IPS-NIHi7 (cell line): ENCODE measurements at regions not wholly inside any gene's neighbourhood (a gene's known extent, or its start where the extent isn't known, plus 50 kb on each side); places are given as distances from the start of the nearest gene placed in this dataset.

Source experiments
- DNase-seq: peaks from one replicate; pipeline ENCODE4 v3.0.0; 2012; ENCODE audit warnings: mixed read lengths; ENCODE audit errors: extremely low spot score

DNA sequence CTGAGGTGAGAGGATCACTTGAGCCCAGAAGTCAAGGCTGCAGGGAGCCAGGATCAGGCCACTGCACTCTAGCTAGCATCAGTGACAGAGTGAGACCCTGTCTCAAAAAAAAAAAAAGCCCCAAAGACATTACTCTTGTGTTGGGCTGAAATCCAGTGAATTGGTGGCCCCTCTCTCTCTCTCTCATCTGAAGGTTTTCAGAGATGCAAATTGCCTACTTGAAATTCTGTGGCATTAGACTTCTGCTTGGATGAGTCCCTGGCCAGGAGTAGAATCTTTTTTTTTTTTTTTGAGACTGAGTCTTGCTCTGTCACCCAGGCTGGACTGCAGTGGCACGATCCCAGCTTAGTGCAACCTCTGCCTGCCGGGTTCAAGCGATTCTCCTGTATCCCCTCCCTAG is 112.0 kb upstream of the ATF7IP start:
- no peak for DNase-seq

DNA sequence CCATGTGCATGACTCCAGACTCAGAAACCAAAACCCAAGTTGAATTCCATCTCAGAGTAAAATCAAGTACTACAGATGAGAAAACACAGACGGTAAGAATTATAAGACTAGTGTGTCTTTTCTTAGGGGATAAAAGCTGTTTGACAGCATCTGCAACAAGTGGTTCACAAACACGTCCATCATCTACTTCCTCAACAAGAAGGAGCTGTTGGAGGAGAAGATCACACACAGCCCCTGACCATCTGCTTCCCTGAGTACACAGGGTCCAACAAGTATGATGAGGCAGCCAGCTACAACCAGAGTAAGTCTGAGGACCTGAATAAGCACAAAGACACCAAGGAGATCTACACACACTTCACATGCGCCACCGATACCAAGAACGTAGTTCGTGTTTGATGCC is 110.7 kb upstream of the ATF7IP start:
- no peak for DNase-seq

DNA sequence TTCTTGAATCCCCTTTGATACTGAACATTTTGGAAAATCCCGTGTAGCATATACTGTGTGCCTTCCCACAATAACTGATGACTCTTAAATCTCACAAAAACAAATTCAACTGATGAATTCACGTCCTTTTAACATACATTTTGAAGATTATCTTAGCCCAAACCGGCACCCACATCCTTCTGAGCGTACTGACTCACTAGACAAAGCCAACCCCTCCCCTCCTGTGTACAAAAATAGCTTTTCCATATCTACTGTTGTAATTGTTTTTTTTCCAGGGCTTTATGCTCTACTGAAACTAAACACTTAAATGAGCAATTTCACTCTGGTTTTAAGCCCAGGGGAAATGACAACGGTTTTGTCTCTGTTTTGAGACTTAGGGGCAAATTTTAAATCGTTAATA is 109.4 kb upstream of the ATF7IP start:
- DNase-seq, result no peak

DNA sequence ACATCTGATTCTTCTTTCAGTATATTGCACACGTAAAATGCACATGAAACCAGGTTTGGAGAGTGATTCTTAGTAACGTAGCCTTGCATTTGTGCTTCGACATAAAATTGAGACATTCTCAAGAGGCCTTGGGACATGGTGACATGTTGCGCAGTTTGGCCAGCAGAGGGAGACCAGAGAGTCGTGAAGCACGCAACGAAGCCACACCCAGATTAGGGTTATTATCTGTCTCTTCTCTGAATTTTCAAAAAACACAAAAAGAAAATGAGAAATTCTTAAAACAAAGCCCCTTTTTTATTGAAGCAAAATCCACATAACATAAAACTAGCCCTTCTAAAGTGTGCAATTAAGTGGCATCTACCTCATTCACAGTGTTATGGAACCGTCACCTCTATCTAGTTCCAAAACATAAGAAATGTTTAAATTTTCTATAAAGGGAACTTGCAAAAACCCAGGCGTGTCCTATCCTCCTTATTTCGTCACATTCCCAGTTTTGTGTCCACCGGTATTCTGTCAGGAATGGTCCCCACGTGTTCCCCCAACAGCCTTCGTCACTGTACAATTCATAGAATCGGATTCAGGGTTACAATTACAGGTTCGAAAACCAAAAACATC is 108.8 kb upstream of the ATF7IP start:
- DNase-seq, result peak; percentile 61

DNA sequence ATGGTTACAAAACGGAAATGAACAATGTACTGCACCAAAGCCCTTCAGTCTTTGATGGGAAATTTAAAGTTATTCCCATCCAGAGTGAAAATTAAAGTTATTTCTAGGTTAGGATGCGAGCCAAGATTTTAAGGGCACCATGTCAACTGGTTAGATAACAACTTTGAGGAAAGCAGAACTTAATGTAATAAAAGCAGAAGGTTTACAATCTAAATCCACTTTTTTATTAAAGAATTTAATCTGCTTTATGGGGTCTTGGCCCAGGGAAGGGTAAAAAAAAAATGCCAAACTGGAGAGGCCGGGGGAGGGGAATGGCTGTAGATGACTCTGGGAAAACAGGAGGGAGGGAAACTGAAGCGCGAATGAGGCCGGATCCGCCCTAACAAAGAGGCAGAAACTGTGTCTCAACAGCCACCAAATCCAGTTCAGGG is 108.2 kb upstream of the ATF7IP start:
- no peak for DNase-seq

DNA sequence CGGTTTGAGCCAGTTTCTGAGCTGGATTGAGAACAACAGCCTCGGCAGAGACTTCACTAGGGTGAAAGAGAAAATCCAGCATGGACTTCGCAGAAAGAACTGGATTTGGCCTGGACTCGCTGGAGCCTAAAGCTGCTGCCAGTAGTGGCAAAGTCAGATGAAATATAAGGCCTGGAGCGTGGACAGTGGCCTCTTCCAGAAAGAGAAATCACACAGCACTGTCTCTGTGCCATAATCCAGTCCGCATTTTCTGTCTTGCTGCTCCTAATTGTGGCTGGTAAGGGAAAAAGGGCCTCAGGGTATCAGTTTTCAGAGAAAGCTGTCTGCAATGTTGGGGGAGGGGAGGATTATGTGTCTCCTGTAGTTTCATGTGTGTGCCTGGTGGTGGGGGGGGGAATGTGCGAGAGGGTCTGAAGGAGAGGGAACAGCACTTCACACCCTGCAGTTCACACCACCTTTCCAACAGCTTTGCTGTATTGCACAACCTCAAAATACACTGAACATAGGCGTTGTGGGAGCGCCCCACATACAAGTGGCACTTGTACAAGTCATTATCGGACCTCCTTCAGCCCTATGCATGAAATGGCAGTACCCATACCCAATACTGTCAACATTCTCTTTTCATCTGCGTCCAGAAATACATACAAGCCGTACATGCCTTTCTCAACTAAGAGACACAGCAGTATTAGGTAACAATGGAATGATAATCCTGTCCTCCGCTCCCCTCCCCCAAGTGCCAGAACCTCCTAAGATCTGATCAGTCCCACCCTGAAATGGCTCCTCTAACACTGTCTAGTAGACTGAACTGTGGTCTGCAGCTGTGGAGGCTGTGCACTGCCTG is 107.5 kb upstream of the ATF7IP start:
- DNase-seq, result peak; percentile 80

DNA sequence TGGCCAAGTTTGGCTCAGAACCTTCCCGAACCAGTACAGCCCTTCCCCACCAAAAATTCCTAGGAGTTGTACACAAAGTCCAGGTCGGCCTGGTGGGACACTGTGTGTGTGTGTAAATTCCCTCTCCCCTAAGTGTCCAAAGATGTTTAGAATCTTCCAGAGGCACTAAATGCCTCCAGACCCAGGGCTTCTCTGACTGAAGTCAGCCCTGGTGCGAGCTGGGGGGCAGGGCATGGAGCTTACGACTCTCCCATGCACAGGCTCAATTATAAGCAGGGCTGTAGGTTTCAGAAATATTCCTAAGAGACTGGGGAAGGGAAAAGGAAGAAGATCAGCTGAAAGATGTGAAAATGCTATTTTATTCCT is 106.9 kb upstream of the ATF7IP start:
- no peak for DNase-seq

DNA sequence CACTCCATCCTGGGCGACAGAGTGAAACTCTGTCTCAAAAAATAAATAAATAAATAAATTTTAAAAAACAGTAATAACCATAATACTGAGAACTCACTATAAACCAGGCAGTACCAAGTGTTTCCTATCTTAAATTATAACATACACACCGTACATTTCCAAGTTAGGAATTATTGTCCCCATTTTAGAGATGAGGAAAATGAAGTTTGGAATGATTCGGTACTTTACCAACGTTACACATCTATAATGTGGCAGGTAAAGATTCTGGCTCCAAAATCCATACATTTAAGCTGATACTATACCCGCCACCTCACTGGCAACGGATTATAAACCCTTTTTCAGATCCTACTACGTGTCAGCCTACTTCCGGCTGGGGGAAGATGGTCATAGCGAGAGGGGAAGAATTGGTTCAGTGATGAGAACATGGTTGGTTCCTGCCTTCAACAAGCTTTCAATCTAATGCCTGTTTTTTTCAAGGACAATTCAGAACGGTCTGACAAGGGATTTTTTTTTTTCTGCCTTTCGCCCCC is 105.9 kb upstream of the ATF7IP start:
- DNase-seq, result no peak

DNA sequence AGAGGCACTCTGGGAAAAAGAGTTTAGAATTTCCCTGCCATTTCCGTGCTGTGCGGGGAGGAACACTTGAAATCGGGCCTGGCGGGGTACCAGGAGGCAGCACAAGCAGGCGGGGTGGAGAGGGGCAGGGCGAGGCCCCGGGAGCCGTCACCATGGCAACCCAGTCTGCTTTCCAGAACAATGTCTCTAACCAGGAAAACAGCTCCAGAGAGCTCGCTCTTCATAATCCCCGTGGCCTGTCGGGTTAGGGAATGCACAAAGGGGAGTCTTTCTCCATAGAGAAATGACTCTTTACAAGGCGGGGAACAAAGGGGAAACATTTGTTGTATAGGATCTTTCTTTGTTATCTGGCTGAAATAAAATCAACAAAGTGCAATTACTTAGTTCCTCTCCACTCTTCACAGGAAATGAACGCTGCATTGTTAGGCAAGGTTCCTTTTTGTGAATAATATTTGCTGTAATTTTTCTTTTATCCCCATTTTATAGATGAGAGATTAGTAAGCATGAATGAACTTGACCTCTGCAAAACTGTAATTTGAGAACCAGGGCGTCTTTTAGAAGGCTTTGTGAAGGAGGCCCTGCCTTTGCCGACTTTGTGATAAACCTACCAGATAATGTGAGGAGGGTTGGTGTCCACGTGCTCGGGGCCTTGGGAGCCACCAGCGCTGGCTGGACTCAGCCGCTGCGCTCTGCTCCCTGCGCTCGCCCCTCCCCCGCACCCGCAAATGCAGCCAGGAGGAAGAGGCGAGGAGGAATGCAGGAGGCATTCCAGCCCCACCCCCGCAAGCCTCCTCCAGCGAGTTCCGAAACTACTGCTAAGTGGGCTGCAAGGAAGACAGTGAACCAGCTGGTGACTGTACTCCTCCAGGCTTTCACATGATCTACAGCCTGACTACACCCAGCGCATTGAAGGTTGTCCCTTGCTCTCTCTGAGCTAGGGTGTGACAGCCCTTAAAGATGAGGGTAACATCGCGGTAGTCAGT is 105.2 kb upstream of the ATF7IP start:
- peak; percentile 81 for DNase-seq

DNA sequence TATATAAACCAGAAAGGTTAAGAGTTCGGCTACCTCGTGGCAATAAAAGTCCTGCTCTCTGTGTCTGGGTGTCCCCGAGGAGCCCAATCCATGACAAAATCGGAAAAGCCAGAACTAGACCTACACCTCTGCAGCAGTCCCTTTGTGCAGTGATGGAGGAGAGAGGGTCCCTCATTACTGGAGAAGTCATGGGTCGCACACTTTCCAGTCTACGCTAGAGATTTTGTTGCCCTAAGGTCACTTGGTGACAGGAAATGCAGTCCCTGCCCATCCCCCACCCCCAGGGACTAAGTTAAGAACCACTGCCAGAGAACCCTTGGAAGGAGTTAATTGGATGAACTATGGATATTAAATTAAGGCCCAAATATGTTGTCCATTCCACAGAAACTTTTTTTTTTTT is 104.4 kb upstream of the ATF7IP start:
- DNase-seq, result no peak

DNA sequence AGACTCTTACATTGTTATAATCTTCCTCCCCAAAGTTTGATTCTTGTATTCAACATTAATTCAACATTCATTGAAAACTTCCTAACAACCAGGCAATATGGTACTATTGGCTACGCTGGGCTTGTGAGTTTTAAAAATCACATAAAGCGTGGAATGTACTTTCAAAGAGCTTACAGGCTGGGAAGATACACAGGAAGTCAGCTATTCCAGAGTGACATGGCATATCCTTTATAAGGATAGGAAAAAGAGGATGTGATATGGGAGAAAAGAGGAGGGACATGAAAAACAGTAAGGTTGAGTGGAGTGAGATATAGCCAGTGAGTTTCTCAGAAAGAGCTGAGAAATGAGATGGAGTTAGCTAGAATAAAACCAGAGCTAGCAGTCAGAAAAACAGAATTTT is 103.6 kb upstream of the ATF7IP start:
- no peak for DNase-seq

DNA sequence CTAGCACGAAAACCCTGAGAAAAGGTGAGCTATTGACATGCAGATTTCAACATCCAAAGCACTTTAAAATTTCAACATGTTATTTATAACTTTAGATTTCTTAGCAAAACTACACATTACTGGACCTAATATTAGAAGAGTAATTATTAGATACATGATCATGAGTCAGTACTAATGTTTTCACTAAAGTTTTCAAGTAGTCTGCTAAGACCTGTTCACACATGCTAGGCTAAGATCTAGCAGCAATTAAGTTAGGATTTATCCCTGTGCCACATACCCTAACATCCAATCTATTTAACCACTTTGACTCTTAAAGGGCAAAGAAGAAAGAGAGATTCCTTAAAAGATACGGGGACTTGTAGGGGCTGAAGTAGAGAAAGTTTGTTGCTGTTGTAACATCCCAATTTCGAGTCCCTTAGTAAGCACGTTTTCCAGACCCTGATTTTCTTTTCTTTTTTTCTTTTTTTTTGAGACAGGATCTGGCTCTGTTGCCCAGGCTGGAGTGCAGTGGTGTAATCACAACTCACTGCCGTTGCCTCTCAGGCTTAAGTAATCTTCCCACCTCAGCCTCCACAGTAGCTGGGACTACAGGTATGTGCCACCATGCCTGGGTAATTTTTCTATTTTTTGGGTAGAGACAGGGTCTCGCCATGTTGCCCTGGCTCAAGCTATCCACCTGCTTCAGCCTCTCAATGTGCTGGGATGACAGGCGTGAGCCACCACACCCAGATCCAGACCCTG is 102.5 kb upstream of the ATF7IP start:
- DNase-seq, result no peak

DNA sequence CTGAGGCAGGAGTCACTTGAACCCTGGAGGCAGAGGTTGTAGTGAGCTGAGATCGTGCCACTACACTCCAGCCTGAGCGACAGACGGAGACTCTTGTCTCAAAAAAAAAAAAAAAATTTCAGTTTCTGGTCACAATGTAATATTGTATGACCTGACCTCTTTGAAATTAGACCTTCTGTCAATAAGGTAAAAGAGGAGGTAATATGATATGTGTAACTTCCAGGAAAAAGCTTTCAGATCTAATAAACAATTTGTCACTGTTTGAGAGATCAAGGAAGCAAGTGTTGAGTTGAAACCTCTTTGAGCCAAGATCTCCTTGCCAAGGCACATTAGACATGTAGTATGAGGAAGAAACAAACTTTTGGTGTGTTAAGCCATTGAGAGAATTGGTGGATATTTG is 101.7 kb upstream of the ATF7IP start:
- no peak for DNase-seq

DNA sequence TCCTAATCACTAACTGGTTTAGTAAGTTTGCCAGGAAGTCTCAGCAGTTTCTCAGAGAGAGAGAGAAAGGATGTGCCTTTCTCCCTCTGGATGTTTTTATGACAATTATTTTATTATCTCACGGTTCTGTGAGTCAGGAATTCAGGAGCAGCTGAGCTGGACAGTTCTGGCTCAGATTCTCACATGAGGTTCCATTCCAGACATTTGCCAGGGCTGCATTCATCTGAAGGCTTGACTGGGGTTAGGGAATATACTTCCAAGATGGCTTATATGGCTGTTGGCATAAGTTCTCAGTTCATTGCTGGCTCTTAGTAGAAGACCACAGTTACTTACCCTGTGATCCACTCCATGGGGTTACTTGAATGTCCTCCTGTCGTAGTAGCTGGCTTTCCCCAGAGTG is 101.2 kb upstream of the ATF7IP start:
- DNase-seq, result no peak

DNA sequence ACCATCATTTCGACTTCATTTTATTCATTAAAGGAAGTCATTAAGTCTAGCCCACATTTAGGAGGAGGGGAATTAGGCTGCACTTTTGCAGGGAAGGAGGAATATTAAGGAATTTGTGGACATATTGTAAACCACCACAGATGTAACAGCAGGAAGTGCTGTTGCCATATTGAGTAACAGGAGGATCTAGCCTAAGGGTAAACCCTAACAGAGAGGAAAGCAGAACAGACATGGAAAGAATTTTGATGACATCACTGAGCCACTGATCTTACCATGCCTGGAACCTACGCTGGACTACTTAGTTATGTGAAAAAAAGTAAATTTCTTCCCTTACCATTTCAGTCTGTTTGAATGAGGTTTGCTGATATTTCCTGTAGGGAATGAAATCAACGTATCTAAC is 100.7 kb upstream of the ATF7IP start:
- DNase-seq, result no peak

DNA sequence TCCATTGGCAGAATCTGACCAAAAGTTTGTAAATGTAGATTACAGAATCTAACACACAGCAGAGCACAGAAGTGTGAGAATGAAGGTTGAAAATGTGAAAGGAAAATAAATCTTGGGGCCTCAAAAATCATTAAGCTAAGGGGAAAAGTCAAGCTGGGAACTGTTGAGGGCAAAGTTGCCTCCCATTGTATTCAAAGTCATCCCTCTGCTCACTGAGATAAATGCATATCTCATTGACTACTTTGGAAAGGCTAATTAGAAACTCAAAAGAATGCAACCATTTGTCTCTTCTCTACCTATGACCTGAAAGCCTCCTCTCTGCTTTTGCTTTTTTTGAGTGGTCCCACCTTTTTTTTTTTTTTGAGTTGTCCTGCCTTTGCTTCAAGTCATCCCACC is 97.4 kb upstream of the ATF7IP start:
- no peak for DNase-seq

DNA sequence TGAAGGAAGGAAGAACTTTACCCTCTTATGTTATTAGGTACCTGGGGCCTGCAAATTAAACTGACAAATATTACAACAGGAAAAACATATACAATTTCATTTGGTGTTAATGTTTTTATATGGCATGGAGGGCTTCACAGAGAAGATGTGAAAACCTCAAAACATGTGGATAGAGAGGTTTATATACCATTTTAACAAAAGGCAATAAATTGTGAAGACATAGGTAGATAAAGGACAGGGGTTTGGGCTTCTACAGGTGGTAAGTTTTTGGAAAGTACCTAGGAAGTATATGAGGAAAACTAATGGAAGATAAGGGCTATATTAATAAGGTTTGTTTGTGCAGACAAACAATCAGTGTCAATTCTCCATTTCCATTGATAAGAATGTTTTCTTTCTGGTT is 95.1 kb upstream of the ATF7IP start:
- no peak for DNase-seq

DNA sequence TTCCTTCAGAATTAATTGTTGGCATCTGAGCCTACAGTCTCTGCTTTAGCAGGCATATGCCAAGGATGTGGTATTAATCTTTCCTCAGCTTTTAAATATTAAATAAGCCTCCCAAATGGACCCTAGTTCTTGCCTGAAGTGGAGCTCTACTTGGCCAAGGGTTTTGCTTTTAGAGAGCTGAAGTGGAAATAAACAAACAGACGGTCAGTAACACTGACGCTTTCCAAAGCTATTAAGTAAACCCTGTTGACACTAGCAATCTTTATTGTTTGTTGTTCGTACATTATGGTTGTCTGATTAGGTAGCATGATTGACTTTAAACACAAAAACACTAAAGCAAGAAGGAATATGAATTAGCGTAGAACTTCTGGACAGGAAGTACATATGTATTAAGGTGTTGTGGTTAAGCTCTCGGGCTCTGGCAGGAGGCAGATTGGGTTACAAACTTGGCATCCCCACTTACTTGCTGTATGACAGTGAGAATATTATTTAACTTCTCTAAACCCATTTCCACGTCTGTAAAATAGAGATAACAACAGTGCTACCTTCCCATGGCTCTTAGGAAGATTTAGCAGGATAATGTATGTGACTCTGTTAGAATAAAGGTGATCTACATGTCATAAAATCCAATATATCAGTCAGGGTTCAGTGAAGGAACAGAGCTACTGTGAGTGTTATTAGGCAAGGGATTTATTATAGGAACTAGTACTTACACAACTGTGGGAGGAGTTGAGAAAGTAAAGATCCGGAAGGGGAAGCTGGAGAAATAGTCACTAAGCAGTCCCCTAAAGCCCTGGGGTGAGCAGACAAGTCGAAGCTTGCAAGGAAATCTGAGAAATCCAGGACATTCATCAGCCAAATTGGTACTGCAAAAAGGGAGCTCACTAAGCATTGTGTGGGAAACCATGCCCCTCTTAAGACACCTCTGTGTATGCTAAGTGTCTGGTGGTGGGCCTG is 92.2 kb upstream of the ATF7IP start:
- no peak for DNase-seq

DNA sequence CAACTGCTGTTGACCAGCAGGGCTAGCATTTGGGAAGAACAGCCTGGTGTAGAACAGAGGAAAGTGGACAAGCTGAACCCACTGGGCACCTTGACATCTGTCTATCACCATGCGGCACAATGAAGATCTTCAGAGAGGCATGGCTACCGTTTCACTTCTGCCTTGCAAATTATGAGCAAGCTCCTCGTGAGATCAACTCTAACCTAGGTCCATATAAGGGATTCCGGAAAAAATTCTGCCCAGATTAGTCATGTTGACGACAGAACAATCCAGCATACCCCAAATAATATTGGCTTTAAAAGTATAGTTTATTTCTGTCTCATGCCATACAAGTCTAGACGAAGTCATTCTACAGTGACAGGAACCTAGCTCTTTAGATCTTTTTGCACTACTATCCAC is 91.6 kb upstream of the ATF7IP start:
- DNase-seq, result no peak

DNA sequence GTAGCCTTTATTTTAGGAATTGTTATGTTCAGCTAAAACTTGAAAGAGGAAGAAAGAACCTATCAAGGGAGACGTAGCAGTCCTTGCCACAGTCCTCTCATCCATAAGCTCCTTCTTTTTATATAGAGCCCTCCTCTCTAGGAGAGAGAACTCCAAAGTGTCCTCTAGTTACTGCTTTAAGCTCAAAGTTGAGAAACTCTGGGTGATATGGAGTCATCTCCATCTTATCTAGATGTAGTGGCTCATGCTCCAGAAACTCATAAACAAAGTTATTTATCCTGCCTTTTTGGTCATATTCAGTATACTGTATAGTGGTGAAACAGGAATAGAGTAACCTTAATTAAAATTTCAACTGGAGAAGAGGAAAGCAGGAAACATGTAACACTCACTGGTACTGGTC is 90.4 kb upstream of the ATF7IP start:
- no peak for DNase-seq
